CD4-positive, alpha-beta T cell treated with Interleukin-4 for 4 hours (primary cell): ENCODE measurements at regions not wholly inside any gene's neighbourhood (a gene's known extent, or its start where the extent isn't known, plus 50 kb on each side); places are given as distances from the start of the nearest gene placed in this dataset.
"Not testable (repeated sequence)": the region's sequence is repeated elsewhere in the genome, so short reads cannot be mapped to it uniquely, and the experiment has no call there.

ENCODE experiments used
- DNase-seq: peaks from one replicate; pipeline ENCODE4 v3.0.0-alpha.2; 2020

- DNase-seq = no peak
These were observed 412.8 kb upstream of the PIK3R1 start for GRCh38 chr5:67802766-67803165.

GRCh38 chr5:67799732-67800234, 415.8 kb upstream of the PIK3R1 start:
- no peak for DNase-seq

GRCh38 chr5:67798470-67798869, 417.1 kb upstream of the PIK3R1 start:
- not testable (repeated sequence) for DNase-seq

GRCh38 chr5:67795781-67796477, 419.6 kb upstream of the PIK3R1 start:
- DNase-seq = no peak

- no peak for DNase-seq
These were observed 421.6 kb upstream of the PIK3R1 start for GRCh38 chr5:67793966-67794365.

- DNase-seq = no peak
These were observed 422.1 kb upstream of the PIK3R1 start for GRCh38 chr5:67793418-67793817.

- DNase-seq = no peak
These were observed 422.7 kb upstream of the PIK3R1 start for GRCh38 chr5:67792891-67793290.

GRCh38 chr5:67790390-67790789, 425.2 kb upstream of the PIK3R1 start:
- no peak for DNase-seq

GRCh38 chr5:67779893-67780623, 435.5 kb upstream of the PIK3R1 start:
- DNase-seq = not testable (repeated sequence)

- DNase-seq = no peak
These were observed 440.8 kb upstream of the PIK3R1 start for GRCh38 chr5:67774786-67775185.

GRCh38 chr5:67774267-67774552, 441.3 kb upstream of the PIK3R1 start:
- DNase-seq = no peak

GRCh38 chr5:67773411-67774266, 441.9 kb upstream of the PIK3R1 start:
- DNase-seq = no peak

GRCh38 chr5:67771791-67772190, 443.8 kb upstream of the PIK3R1 start:
- no peak for DNase-seq

GRCh38 chr5:67771221-67771620, 444.3 kb upstream of the PIK3R1 start:
- no peak for DNase-seq

- no peak for DNase-seq
These were observed 445.0 kb upstream of the PIK3R1 start for GRCh38 chr5:67770431-67771025.

GRCh38 chr5:67765697-67766096, 449.9 kb upstream of the PIK3R1 start:
- DNase-seq = no peak

GRCh38 chr5:67757771-67758170, 457.8 kb upstream of the PIK3R1 start:
- not testable (repeated sequence) for DNase-seq

GRCh38 chr5:67752357-67752708, 463.2 kb upstream of the PIK3R1 start:
- no peak for DNase-seq

- DNase-seq = no peak
These were observed 467.3 kb upstream of the PIK3R1 start for GRCh38 chr5:67748165-67748690.

GRCh38 chr5:67747096-67747495, 468.5 kb upstream of the PIK3R1 start:
- DNase-seq = no peak

GRCh38 chr5:67746608-67747007, 468.9 kb upstream of the PIK3R1 start:
- not testable (repeated sequence) for DNase-seq

GRCh38 chr5:67746103-67746502, 469.5 kb upstream of the PIK3R1 start:
- no peak for DNase-seq

GRCh38 chr5:67732921-67733320, 482.6 kb upstream of the PIK3R1 start:
- DNase-seq = no peak
